Loucy (cell line): ENCODE measurements at regions not wholly inside any gene's neighbourhood (a gene's known extent, or its start where the extent isn't known, plus 50 kb on each side); places are given as distances from the start of the nearest gene placed in this dataset.

Experiments
- H2AFZ ChIP-seq: fragments of 200-600 bp; sonication (generic); 2 replicates; pipeline ENCODE4 v1.6.0; 2016; ENCODE audit warnings: antibody characterized with exemption, mild to moderate bottlenecking, low read length, moderate library complexity
- H3F3A ChIP-seq: fragments of 200-600 bp; 2 replicates; pipeline ENCODE4 v1.6.0; 2016; ENCODE audit warnings: antibody characterized with exemption, low read depth, mild to moderate bottlenecking
- H3K27me3 ChIP-seq: fragments of 200-600 bp; sonication (generic); 2 replicates; pipeline ENCODE4 v1.6.1; 2014; ENCODE audit warnings: low read length, mild to moderate bottlenecking; ENCODE audit not compliant: insufficient read depth, poor library complexity, severe bottlenecking
- H3K36me3 ChIP-seq: fragments of 200-600 bp; sonication (generic); 2 replicates; pipeline ENCODE4 v1.6.1; 2016; ENCODE audit warnings: low read length; ENCODE audit not compliant: insufficient read depth
- H3K4me1 ChIP-seq: fragments of 200-600 bp; sonication (generic); 2 replicates; pipeline ENCODE4 v1.5.1; 2014; ENCODE audit warnings: low read length, mild to moderate bottlenecking; ENCODE audit not compliant: insufficient read depth, poor library complexity, severe bottlenecking
- H3K4me2 ChIP-seq: fragments of 200-600 bp; sonication (generic); 2 replicates; pipeline ENCODE4 v1.6.0; 2014; ENCODE audit warnings: antibody characterized with exemption, low read length, low read depth, mild to moderate bottlenecking; ENCODE audit not compliant: poor library complexity, severe bottlenecking
- H3K4me3 ChIP-seq: fragments of 200-600 bp; sonication (generic); 2 replicates; pipeline ENCODE4 v1.5.1; 2014; ENCODE audit warnings: low read length, mild to moderate bottlenecking, mixed read lengths; ENCODE audit not compliant: poor library complexity, severe bottlenecking
- H3K79me2 ChIP-seq: fragments of 200-600 bp; sonication (generic); 2 replicates; pipeline ENCODE4 v1.6.1; 2014; ENCODE audit warnings: low read length; ENCODE audit not compliant: insufficient read depth
- H3K9ac ChIP-seq: fragments of 200-600 bp; sonication (generic); 2 replicates; pipeline ENCODE4 v1.6.0; 2014; ENCODE audit warnings: mild to moderate bottlenecking, low read depth, low read length, moderate library complexity; ENCODE audit not compliant: poor library complexity, severe bottlenecking
- H3K9me2 ChIP-seq: fragments of 200-600 bp; sonication (generic); replicated peaks from 2 replicates; pipeline ENCODE4 v1.6.1; 2016; ENCODE audit warnings: low read depth, low read length, mixed read lengths
- H3K9me3 ChIP-seq: fragments of 200-600 bp; sonication (generic); 2 replicates; pipeline ENCODE4 v1.6.1; 2014; ENCODE audit warnings: mild to moderate bottlenecking, antibody characterized with exemption, low read length, low read depth; ENCODE audit not compliant: insufficient read depth
- H4K20me1 ChIP-seq: fragments of 200-600 bp; sonication (generic); 2 replicates; pipeline ENCODE4 v1.6.0; 2014; ENCODE audit warnings: antibody characterized with exemption, low read length, mild to moderate bottlenecking; ENCODE audit not compliant: insufficient read depth, poor library complexity, severe bottlenecking
- CTCF ChIP-seq: fragments of 200-600 bp; sonication (generic); conservative IDR thresholded peaks from 2 replicates; pipeline ENCODE4 v1.5.1; 2014; ENCODE audit warnings: mild to moderate bottlenecking, antibody characterized with exemption, low read length
- EZH2phosphoT487 ChIP-seq: fragments of 200-600 bp; IDR thresholded peaks from 2 replicates; pipeline ENCODE4 v1.6.1; 2018; ENCODE audit warnings: antibody characterized with exemption, mild to moderate bottlenecking, moderate library complexity, borderline replicate concordance

GRCh38 chr12:27133022-27133590, 50.7 kb upstream of the C12orf71 start:
- no peaks in the 10 kb centered on the region for H3K36me3 ChIP-seq
- no peaks in the 10 kb centered on the region for H3K79me2 ChIP-seq
- H2AFZ ChIP-seq = no peak overlapping the region
- H3F3A ChIP-seq = peaks cover 3% of the 10 kb centered on the region; the same call in 1 of the 2 replicates
- no peaks in the 10 kb centered on the region for H3K9me3 ChIP-seq
- H3K4me2 ChIP-seq = peak overlapping the region; percentile 47
- no peaks in the 10 kb centered on the region for H4K20me1 ChIP-seq
- peaks cover 15% of the 10 kb centered on the region for H3K4me1 ChIP-seq
- no peak overlapping the region for H3K4me3 ChIP-seq
- H3K9ac ChIP-seq = peak overlapping the region; percentile 21
- TF ChIP-seq CTCF (no peak), EZH2phosphoT487 (no peak)
- no peaks in the 10 kb centered on the region for H3K9me2 ChIP-seq
- no peaks in the 10 kb centered on the region for H3K27me3 ChIP-seq

GRCh38 chr12:27140478-27140969, 58.1 kb upstream of the C12orf71 start:
- H2AFZ ChIP-seq = no peak overlapping the region
- peaks cover 13% of the 10 kb centered on the region for H3K4me1 ChIP-seq
- no peaks in the 10 kb centered on the region for H3K9me2 ChIP-seq
- no peak for TF ChIP-seq EZH2phosphoT487
- TF ChIP-seq CTCF = no peak
- H4K20me1 ChIP-seq = no peaks in the 10 kb centered on the region
- no peaks in the 10 kb centered on the region for H3K27me3 ChIP-seq
- H3K36me3 ChIP-seq = no peaks in the 10 kb centered on the region
- H3K4me2 ChIP-seq = no peak overlapping the region
- no peaks in the 10 kb centered on the region; the same call in 1 of the 2 replicates for H3F3A ChIP-seq
- H3K9ac ChIP-seq = no peak overlapping the region
- H3K9me3 ChIP-seq = no peaks in the 10 kb centered on the region
- no peaks in the 10 kb centered on the region for H3K79me2 ChIP-seq
- H3K4me3 ChIP-seq = no peak overlapping the region

- Histone ChIP-seq H2AFZ (no peak overlapping the region), H4K20me1 (no peaks in the 10 kb centered on the region)
Measured at GRCh38 chr12:27142101-27142721, 59.8 kb upstream of the C12orf71 start.

More at GRCh38 chr12:27142101-27142721, 59.8 kb upstream of the C12orf71 start:
- Histone ChIP-seq H3K9ac (no peak overlapping the region), H3K9me2 (no peaks in the 10 kb centered on the region), H3K4me3 (no peak overlapping the region), H3K4me2 (no peak overlapping the region), H3F3A (no peaks in the 10 kb centered on the region; the same call in 1 of the 2 replicates), H3K36me3 (no peaks in the 10 kb centered on the region), H3K9me3 (no peaks in the 10 kb centered on the region), H3K4me1 (peaks cover 14% of the 10 kb centered on the region), H3K79me2 (no peaks in the 10 kb centered on the region), H3K27me3 (no peaks in the 10 kb centered on the region)
- TF ChIP-seq EZH2phosphoT487 (no peak), CTCF (peak; percentile 97)
